Calu3 (cell line): ENCODE measurements at regions not wholly inside any gene's neighbourhood (a gene's known extent, or its start where the extent isn't known, plus 50 kb on each side); places are given as distances from the start of the nearest gene placed in this dataset.

ENCODE experiments used
- BruUV-seq: library from RNA; stranded (reverse); fragments of 400-500 nt; replicated peaks from 2 replicates; lab custom pipeline; 2021; lab: Mats Ljungman, UMichigan
- CTCF ChIA-PET: fragments of 300-600 bp; sonication (Branson Sonifier 250); formaldehyde crosslinking; loops from one replicate; lab custom pipeline; 2022; ENCODE audit warnings: antibody characterized with exemption; lab: Charles Lee
- DNase-seq: peaks from one replicate; pipeline ENCODE4 v3.0.0; 2022
- H3K27ac Mint-ChIP-seq: one replicate; pipeline ENCODE4 v1.8.0; 2022; ENCODE audit warnings: mixed read lengths; ENCODE audit not compliant: unreplicated experiment
- H3K27me3 Mint-ChIP-seq: one replicate; pipeline ENCODE4 v1.8.0; 2022; ENCODE audit warnings: mixed read lengths; ENCODE audit not compliant: unreplicated experiment
- H3K36me3 Mint-ChIP-seq: one replicate; pipeline ENCODE4 v1.8.0; 2022; ENCODE audit warnings: mild to moderate bottlenecking, moderate library complexity, mixed read lengths; ENCODE audit not compliant: insufficient read depth, unreplicated experiment
- H3K4me1 Mint-ChIP-seq: one replicate; pipeline ENCODE4 v1.8.0; 2022; ENCODE audit warnings: mild to moderate bottlenecking, low read depth, mixed read lengths; ENCODE audit not compliant: unreplicated experiment
- H3K4me3 Mint-ChIP-seq: one replicate; pipeline ENCODE4 v1.8.0; 2022; ENCODE audit warnings: mild to moderate bottlenecking, low read depth, moderate library complexity, mixed read lengths; ENCODE audit not compliant: unreplicated experiment
- H3K9me3 Mint-ChIP-seq: one replicate; pipeline ENCODE4 v1.8.0; 2022; ENCODE audit warnings: low read depth, mixed read lengths; ENCODE audit not compliant: unreplicated experiment
- CTCF ChIP-seq: fragments of 200-600 bp; IDR thresholded peaks from one replicate; pipeline ENCODE4 v1.8.0; 2022; ENCODE audit warnings: antibody characterized with exemption; ENCODE audit not compliant: unreplicated experiment
- intact Hi-C: fragments of 100-400 bp; cut with micrococcal nuclease; formaldehyde crosslinking; loops from one replicate; pipeline ENCODE4 v1.10.0; 2022; ENCODE audit not compliant: unreplicated experiment

GRCh38 chr4:148495463-148495862 is 53.2 kb upstream of the NR3C2 start:
- BruUV-seq: no TSS peak
- CTCF ChIA-PET: no interaction called here
- intact Hi-C loops: no loop called here
- no peak overlapping the region for H3K27ac Mint-ChIP-seq
- no peaks in the 10 kb centered on the region for H3K27me3 Mint-ChIP-seq
- H3K4me3 Mint-ChIP-seq: no peak overlapping the region
- no peaks in the 10 kb centered on the region for H3K9me3 Mint-ChIP-seq
- TF ChIP-seq CTCF: no peak
- no peaks in the 10 kb centered on the region for H3K4me1 Mint-ChIP-seq
- DNase-seq: no peak
- H3K36me3 Mint-ChIP-seq: no peaks in the 10 kb centered on the region
